ENCODE measurements at regions not wholly inside any gene's neighbourhood (a gene's known extent, or its start where the extent isn't known, plus 50 kb on each side); places are given as distances from the start of the nearest gene placed in this dataset.

- DNase-seq (ENCODE audit: low read depth in 2 of 3, low spot score in 2 of 3): no peak
Observed at GRCh38 chr7:40915071-40915470, 780.3 kb downstream of the SUGCT start.

Measured in hematopoietic multipotent progenitor cell (in vitro differentiated cells).